GM12878 (cell line): ENCODE measurements at regions not wholly inside any gene's neighbourhood (a gene's known extent, or its start where the extent isn't known, plus 50 kb on each side); places are given as distances from the start of the nearest gene placed in this dataset.

Experiments
- ATAC-seq: fragments of 200-7000 bp; cut with Tn5 transposase; 3 replicates; pipeline ENCODE4 v1.9.1; 2020; ENCODE audit warnings: mild to moderate bottlenecking, moderate library complexity
- BruUV-seq: library from RNA; stranded (reverse); fragments of 400-500 nt; replicated peaks from 2 replicates; lab custom pipeline; 2021; lab: Mats Ljungman, UMichigan
- CTCF ChIA-PET: fragments of 300-600 bp; sonication (Branson Sonifier 250); formaldehyde crosslinking; extraction: SDS; loops from one replicate; lab custom pipeline; 2021; ENCODE audit warnings: inconsistent platforms; lab: Yijun Ruan, JAX
- POLR2A ChIA-PET: fragments of 350-600 bp; formaldehyde crosslinking; extraction: SDS; loops from one replicate; lab custom pipeline; 2021; ENCODE audit warnings: inconsistent platforms; lab: Charles Lee
- RAD21 ChIA-PET: fragments of 300-600 bp; sonication (Branson Sonifier 250); formaldehyde crosslinking; loops from one replicate; lab custom pipeline; 2023; ENCODE audit warnings: antibody characterized with exemption; ENCODE audit not compliant: unreplicated experiment; lab: Charles Lee
- SMC1A ChIA-PET: fragments of 300-600 bp; sonication (Branson Sonifier 250); formaldehyde crosslinking; loops from one replicate; lab custom pipeline; 2023; ENCODE audit not compliant: unreplicated experiment, uncharacterized antibody; lab: Charles Lee
- DNase-seq: peaks from one replicate; pipeline ENCODE4 v3.0.0-alpha.2; 2011; ENCODE audit warnings: low read depth, low spot score
- FAIRE-seq: peaks from 3 replicates; lab custom pipeline; 2011; peaks lifted over from hg19 to GRCh38; lab: Jason Lieb, UNC
- H2AFZ ChIP-seq: 2 replicates; pipeline ENCODE4 v1.6.0; 2011; ENCODE audit warnings: low read depth, low read length, control low read depth; ENCODE audit not compliant: control insufficient read depth
- H3K27ac ChIP-seq: 2 replicates; pipeline ENCODE4 v1.5.1; 2011; ENCODE audit warnings: control low read depth; ENCODE audit not compliant: control insufficient read depth, insufficient read depth
- H3K27me3 ChIP-seq, 2 experiments: replicated peaks in 1 of 2; 2 replicates each; pipeline versions ENCODE4 v1.6.0 to v1.6.1; 2011; ENCODE audit warnings: low read length in 1 of 2; ENCODE audit not compliant: control insufficient read depth in 2 of 2, insufficient read depth in 2 of 2
- H3K36me3 ChIP-seq, 2 experiments: 2 replicates each; pipeline ENCODE4 v1.5.1; 2011; ENCODE audit warnings: low read length in 1 of 2; ENCODE audit not compliant: control insufficient read depth in 2 of 2, insufficient read depth in 2 of 2
- H3K4me1 ChIP-seq: 2 replicates; pipeline ENCODE4 v1.6.1; 2011; ENCODE audit warnings: mild to moderate bottlenecking, low read length, moderate library complexity, mixed read lengths; ENCODE audit not compliant: control insufficient read depth, insufficient read depth
- H3K4me2 ChIP-seq: 2 replicates; pipeline ENCODE4 v1.6.0; 2011; ENCODE audit warnings: control low read depth; ENCODE audit not compliant: control insufficient read depth, insufficient read depth
- H3K4me3 ChIP-seq: fragments of 200-600 bp; sonication (generic); 2 replicates; pipeline ENCODE4 v1.5.1; 2016
- H3K79me2 ChIP-seq: 2 replicates; pipeline ENCODE4 v1.6.0; 2011; ENCODE audit warnings: low read length; ENCODE audit not compliant: control insufficient read depth, insufficient read depth
- H3K9ac ChIP-seq: 2 replicates; pipeline ENCODE4 v1.8.0; 2011; ENCODE audit warnings: low read length, control low read depth, mixed read lengths; ENCODE audit not compliant: control insufficient read depth, insufficient read depth
- H3K9me3 ChIP-seq: replicated peaks from 3 replicates; pipeline ENCODE4 v1.5.1; 2011; ENCODE audit warnings: mild to moderate bottlenecking, low read length; ENCODE audit not compliant: control insufficient read depth, insufficient read depth
- H4K20me1 ChIP-seq: 2 replicates; pipeline ENCODE4 v1.6.0; 2011; ENCODE audit not compliant: control insufficient read depth, insufficient read depth
- ATF3 ChIP-seq: IDR thresholded peaks from 2 replicates; pipeline ENCODE4 v1.6.1; 2011; ENCODE audit warnings: low read depth, mild to moderate bottlenecking, low read length, moderate library complexity, borderline replicate concordance; ENCODE audit errors: extremely low read depth
- CHD2 ChIP-seq: IDR thresholded peaks from 2 replicates; pipeline ENCODE4 v1.6.1; 2011; ENCODE audit warnings: low read depth, low read length, improper control_type of control experiment, borderline replicate concordance
- CUX1 ChIP-seq: IDR thresholded peaks from 2 replicates; pipeline ENCODE4 v1.6.1; 2012; ENCODE audit warnings: improper control_type of control experiment, low read depth, low read length; ENCODE audit not compliant: insufficient replicate concordance
- FOXM1 ChIP-seq: IDR thresholded peaks from 2 replicates; pipeline ENCODE4 v1.6.1; 2012; ENCODE audit warnings: low read depth, mild to moderate bottlenecking, inconsistent platforms, low read length, moderate library complexity
- LARP7 ChIP-seq: fragments of 450-650 bp; IDR thresholded peaks from 2 replicates; pipeline ENCODE4 v1.6.1; 2017; ENCODE audit warnings: mild to moderate bottlenecking
- MAX ChIP-seq: IDR thresholded peaks from 2 replicates; pipeline ENCODE4 v1.6.1; 2012; ENCODE audit warnings: low read depth, low read length, improper control_type of control experiment
- MTA3 ChIP-seq: IDR thresholded peaks from 2 replicates; pipeline ENCODE4 v1.6.1; 2012; ENCODE audit warnings: low read length, inconsistent platforms, borderline replicate concordance
- SMAD5 ChIP-seq: IDR thresholded peaks from 2 replicates; pipeline ENCODE4 v1.6.1; 2016; ENCODE audit warnings: antibody characterized with exemption, low read depth
- USF2 ChIP-seq: IDR thresholded peaks from 2 replicates; pipeline ENCODE4 v1.6.1; 2011; ENCODE audit warnings: low read depth, low read length, improper control_type of control experiment, borderline replicate concordance
- ZNF24 ChIP-seq: fragments of 450-650 bp; IDR thresholded peaks from 2 replicates; pipeline ENCODE4 v1.6.1; 2017; ENCODE audit warnings: antibody characterized with exemption, mild to moderate bottlenecking
- ZNF592 ChIP-seq: fragments of 450-650 bp; IDR thresholded peaks from 2 replicates; pipeline ENCODE4 v1.6.1; 2017; ENCODE audit warnings: mild to moderate bottlenecking, moderate library complexity
- WGBS: methylation state at CpG from one replicate; pipeline ENCODE4 v1.1.6; 2016; ENCODE audit warnings: low lambda C conversion rate; ENCODE audit not compliant: insufficient replicate concordance, insufficient coverage; ENCODE audit errors: missing lambda C conversion rate; 5-methylcytosine and 5-hydroxymethylcytosine counted together
- in situ Hi-C: fragments of 300-500 bp; cut with MboI; formaldehyde crosslinking; loops from 9 replicates; pipeline ENCODE4 v1.14.3; 2018; ENCODE audit warnings: mixed read lengths
- intact Hi-C: fragments of 100-400 bp; cut with micrococcal nuclease; formaldehyde crosslinking; loops from one replicate; pipeline ENCODE4 v1.14.2; 2022; ENCODE audit not compliant: unreplicated experiment

- TF ChIP-seq CUX1 (no peak), ZNF24 (no peak), MTA3 (no peak), ATF3 (no peak), SMAD5 (no peak)
These were observed 1267.3 kb downstream of the BRD1 start (continued) for GRCh38 chr22:48560389-48560751.

- SMC1A ChIA-PET = no interaction called here
- intact Hi-C loops (no loop called here), in situ Hi-C loops (no loop called here)
- Histone ChIP-seq H3K4me3 (no peak overlapping the region), H4K20me1 (no peaks in the 10 kb centered on the region), H3K9me3 (peaks cover 2% of the 10 kb centered on the region; the same call in 1 of the 3 replicates), H3K27me3 (no peaks in the 10 kb centered on the region), H3K4me2 (no peak overlapping the region), H3K9ac (no peak overlapping the region), H2AFZ (no peak overlapping the region), H3K27ac (no peak overlapping the region), H3K79me2 (no peaks in the 10 kb centered on the region), H3K36me3 (no peaks in the 10 kb centered on the region), H3K4me1 (no peaks in the 10 kb centered on the region)
- 60% methylated on average over 37 of the region's 38 CpGs for WGBS
- RAD21 ChIA-PET = no interaction called here
- ATAC-seq (no peak), FAIRE-seq (no peak), DNase-seq (no peak)
- CTCF ChIA-PET = no interaction called here
- no TSS peak for BruUV-seq
- POLR2A ChIA-PET = no interaction called here
- TF ChIP-seq USF2 = no peak
- no peak for TF ChIP-seq ZNF592
- no peak for TF ChIP-seq FOXM1
- no peak for TF ChIP-seq MAX
- no peak for TF ChIP-seq CHD2
- no peak for TF ChIP-seq LARP7
These were observed 1267.9 kb downstream of the BRD1 start for GRCh38 chr22:48559647-48560388.
